HepG2 (cell line): ENCODE measurements at regions not wholly inside any gene's neighbourhood (a gene's known extent, or its start where the extent isn't known, plus 50 kb on each side); places are given as distances from the start of the nearest gene placed in this dataset.

Experiments
- FOXM1 ChIP-seq: sonication (generic); formaldehyde crosslinking; IDR thresholded peaks from 2 replicates; pipeline ENCODE4 v1.5.0; 2020; ENCODE audit warnings: missing genetic modification reagents
- RNF2 ChIP-seq: fragments of 450-650 bp; conservative IDR thresholded peaks from 2 replicates; pipeline ENCODE4 v1.6.1; 2016; ENCODE audit warnings: low read depth
- TAF1 ChIP-seq: sonication (generic); formaldehyde crosslinking; IDR thresholded peaks from 2 replicates; pipeline ENCODE4 v1.4.0; 2020; ENCODE audit warnings: missing genetic modification reagents
- TF ChIP-seq, protein P1 (sequence below): sonication (generic); formaldehyde crosslinking; IDR thresholded peaks from 2 replicates; pipeline ENCODE4 v1.5.1; 2020; ENCODE audit warnings: mild to moderate bottlenecking, missing genetic modification reagents
- TF ChIP-seq, protein P2 (sequence below): sonication (generic); formaldehyde crosslinking; IDR thresholded peaks from 2 replicates; pipeline ENCODE4 v1.5.0; 2020; ENCODE audit warnings: mild to moderate bottlenecking, missing genetic modification reagents, moderate library complexity
- TF ChIP-seq, protein P3 (sequence below): sonication (generic); formaldehyde crosslinking; IDR thresholded peaks from 2 replicates; pipeline ENCODE4 v1.4.0; 2020; ENCODE audit warnings: mild to moderate bottlenecking, missing genetic modification reagents
- TF ChIP-seq, protein P4 (sequence below): sonication (generic); formaldehyde crosslinking; conservative IDR thresholded peaks from 2 replicates; pipeline ENCODE4 v1.4.0; 2020; ENCODE audit warnings: missing genetic modification reagents

DNA sequence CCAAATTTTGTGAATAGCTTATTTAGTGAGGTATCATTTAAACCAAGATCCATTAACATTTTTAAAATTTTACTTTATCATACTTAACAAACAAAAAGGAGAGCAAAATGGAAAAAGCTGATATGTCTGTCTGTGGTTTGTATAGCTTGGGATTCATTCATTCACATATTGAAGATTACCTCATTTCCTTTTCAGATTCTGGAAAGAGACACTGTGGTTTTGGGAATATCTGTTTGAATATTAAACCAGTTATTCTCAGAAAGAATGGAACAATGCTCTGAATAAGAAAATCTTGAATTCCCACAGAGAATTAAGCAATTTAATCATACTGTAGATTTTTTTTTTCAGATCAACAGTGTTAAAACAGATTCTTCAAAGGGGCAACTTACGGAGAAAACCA lies 93.8 kb upstream of the PRDX6 start:
- no peak for TF ChIP-seq FOXM1
- TF ChIP-seq, protein P1, sequence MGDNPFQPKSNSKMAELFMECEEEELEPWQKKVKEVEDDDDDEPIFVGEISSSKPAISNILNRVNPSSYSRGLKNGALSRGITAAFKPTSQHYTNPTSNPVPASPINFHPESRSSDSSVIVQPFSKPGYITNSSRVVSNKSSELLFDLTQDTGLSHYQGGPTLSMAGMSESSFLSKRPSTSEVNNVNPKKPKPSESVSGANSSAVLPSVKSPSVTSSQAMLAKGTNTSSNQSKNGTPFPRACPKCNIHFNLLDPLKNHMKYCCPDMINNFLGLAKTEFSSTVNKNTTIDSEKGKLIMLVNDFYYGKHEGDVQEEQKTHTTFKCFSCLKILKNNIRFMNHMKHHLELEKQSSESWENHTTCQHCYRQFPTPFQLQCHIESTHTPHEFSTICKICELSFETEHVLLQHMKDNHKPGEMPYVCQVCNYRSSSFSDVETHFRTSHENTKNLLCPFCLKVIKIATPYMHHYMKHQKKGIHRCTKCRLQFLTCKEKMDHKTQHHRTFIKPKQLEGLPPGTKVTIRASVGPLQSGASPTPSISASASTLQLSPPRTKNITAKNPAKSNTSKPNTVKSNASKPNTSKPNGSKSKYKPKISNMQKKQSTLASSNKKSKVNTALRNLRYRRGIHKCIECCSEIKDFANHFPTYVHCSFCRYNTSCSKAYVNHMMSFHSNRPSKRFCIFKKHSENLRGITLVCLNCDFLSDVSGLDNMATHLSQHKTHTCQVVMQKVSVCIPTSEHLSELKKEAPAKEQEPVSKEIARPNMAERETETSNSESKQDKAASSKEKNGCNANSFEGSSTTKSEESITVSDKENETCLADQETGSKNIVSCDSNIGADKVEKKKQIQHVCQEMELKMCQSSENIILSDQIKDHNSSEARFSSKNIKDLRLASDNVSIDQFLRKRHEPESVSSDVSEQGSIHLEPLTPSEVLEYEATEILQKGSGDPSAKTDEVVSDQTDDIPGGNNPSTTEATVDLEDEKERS = no peak
- TF ChIP-seq, protein P2, sequence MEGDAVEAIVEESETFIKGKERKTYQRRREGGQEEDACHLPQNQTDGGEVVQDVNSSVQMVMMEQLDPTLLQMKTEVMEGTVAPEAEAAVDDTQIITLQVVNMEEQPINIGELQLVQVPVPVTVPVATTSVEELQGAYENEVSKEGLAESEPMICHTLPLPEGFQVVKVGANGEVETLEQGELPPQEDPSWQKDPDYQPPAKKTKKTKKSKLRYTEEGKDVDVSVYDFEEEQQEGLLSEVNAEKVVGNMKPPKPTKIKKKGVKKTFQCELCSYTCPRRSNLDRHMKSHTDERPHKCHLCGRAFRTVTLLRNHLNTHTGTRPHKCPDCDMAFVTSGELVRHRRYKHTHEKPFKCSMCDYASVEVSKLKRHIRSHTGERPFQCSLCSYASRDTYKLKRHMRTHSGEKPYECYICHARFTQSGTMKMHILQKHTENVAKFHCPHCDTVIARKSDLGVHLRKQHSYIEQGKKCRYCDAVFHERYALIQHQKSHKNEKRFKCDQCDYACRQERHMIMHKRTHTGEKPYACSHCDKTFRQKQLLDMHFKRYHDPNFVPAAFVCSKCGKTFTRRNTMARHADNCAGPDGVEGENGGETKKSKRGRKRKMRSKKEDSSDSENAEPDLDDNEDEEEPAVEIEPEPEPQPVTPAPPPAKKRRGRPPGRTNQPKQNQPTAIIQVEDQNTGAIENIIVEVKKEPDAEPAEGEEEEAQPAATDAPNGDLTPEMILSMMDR (CRISPR knock-in tag) = no peak
- no peak for TF ChIP-seq RNF2
- TF ChIP-seq, protein P3, sequence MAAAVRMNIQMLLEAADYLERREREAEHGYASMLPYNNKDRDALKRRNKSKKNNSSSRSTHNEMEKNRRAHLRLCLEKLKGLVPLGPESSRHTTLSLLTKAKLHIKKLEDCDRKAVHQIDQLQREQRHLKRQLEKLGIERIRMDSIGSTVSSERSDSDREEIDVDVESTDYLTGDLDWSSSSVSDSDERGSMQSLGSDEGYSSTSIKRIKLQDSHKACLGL (CRISPR knock-in tag) = no peak
- no peak for TF ChIP-seq TAF1 (CRISPR knock-in tag)
- TF ChIP-seq, protein P4, sequence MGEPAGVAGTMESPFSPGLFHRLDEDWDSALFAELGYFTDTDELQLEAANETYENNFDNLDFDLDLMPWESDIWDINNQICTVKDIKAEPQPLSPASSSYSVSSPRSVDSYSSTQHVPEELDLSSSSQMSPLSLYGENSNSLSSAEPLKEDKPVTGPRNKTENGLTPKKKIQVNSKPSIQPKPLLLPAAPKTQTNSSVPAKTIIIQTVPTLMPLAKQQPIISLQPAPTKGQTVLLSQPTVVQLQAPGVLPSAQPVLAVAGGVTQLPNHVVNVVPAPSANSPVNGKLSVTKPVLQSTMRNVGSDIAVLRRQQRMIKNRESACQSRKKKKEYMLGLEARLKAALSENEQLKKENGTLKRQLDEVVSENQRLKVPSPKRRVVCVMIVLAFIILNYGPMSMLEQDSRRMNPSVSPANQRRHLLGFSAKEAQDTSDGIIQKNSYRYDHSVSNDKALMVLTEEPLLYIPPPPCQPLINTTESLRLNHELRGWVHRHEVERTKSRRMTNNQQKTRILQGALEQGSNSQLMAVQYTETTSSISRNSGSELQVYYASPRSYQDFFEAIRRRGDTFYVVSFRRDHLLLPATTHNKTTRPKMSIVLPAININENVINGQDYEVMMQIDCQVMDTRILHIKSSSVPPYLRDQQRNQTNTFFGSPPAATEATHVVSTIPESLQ (CRISPR knock-in tag) = no peak
